ENCODE measurements at regions not wholly inside any gene's neighbourhood (a gene's known extent, or its start where the extent isn't known, plus 50 kb on each side); places are given as distances from the start of the nearest gene placed in this dataset.
"Not testable (repeated sequence)": the region's sequence is repeated elsewhere in the genome, so short reads cannot be mapped to it uniquely, and the experiment has no call there.

- no peaks in the 10 kb centered on the region for H3K9me3 ChIP-seq
- no peak overlapping the region for H3K27ac ChIP-seq
- no peak for DNase-seq
- TF ChIP-seq CTCF (IDR thresholded peaks at IDR 0.05), result no peak
- intact Hi-C loops (cut with DNase I; ENCODE audit: low total_unique reads), result no loop called here
- H3K4me3 ChIP-seq, result no peak overlapping the region
- peaks cover 0 to 18% (median 0%) of the 10 kb centered on the region in 4 donors for H3K4me1 ChIP-seq
- no peaks in the 10 kb centered on the region for H3K36me3 ChIP-seq
- no peaks in the 10 kb centered on the region for H3K27me3 ChIP-seq
Observed at GRCh38 chr3:20736287-20736852, 550.4 kb upstream of the SGO1 start.

- intact Hi-C loops (cut with DNase I; ENCODE audit: low total_unique reads), result no loop called here
- Histone ChIP-seq H3K9me3 (no peaks in the 10 kb centered on the region), H3K27ac (no peak overlapping the region), H3K4me3 (no peak overlapping the region), H3K4me1 (no peaks in the 10 kb centered on the region), H3K27me3 (no peaks in the 10 kb centered on the region), H3K36me3 (no peaks in the 10 kb centered on the region)
- no peak for TF ChIP-seq CTCF (IDR thresholded peaks at IDR 0.05)
- no peak for DNase-seq
Observed at GRCh38 chr3:20729185-20729584, 543.2 kb upstream of the SGO1 start.

GRCh38 chr3:20726786-20727185, 540.8 kb upstream of the SGO1 start:
- Histone ChIP-seq H3K4me1 (no peaks in the 10 kb centered on the region), H3K36me3 (no peaks in the 10 kb centered on the region), H3K9me3 (no peaks in the 10 kb centered on the region), H3K27ac (no peak overlapping the region), H3K4me3 (no peak overlapping the region), H3K27me3 (no peaks in the 10 kb centered on the region)
- intact Hi-C loops (cut with DNase I; ENCODE audit: low total_unique reads), result no loop called here
- no peak for TF ChIP-seq CTCF (IDR thresholded peaks at IDR 0.05)
- no peak for DNase-seq

- intact Hi-C loops (cut with DNase I; ENCODE audit: low total_unique reads), result no loop called here
- no peaks in the 10 kb centered on the region for H3K36me3 ChIP-seq
- no peaks in the 10 kb centered on the region for H3K27me3 ChIP-seq
- TF ChIP-seq CTCF (IDR thresholded peaks at IDR 0.05), result no peak
- no peak overlapping the region for H3K4me3 ChIP-seq
- H3K27ac ChIP-seq, result no peak overlapping the region
- no peaks in the 10 kb centered on the region for H3K9me3 ChIP-seq
- H3K4me1 ChIP-seq, result no peaks in the 10 kb centered on the region
- no peak for DNase-seq
Observed at GRCh38 chr3:20724241-20724640, 538.2 kb upstream of the SGO1 start.

GRCh38 chr3:20716425-20716824, 530.4 kb upstream of the SGO1 start:
- H3K27me3 ChIP-seq; intact Hi-C loops (cut with DNase I; ENCODE audit: low total_unique reads); H3K9me3 ChIP-seq; H3K36me3 ChIP-seq; H3K27ac ChIP-seq; DNase-seq; H3K4me1 ChIP-seq; H3K4me3 ChIP-seq: not testable (repeated sequence)

GRCh38 chr3:20701641-20702040, 515.6 kb upstream of the SGO1 start:
- H3K9me3 ChIP-seq, result no peaks in the 10 kb centered on the region
- H3K27me3 ChIP-seq, result no peaks in the 10 kb centered on the region
- no peaks in the 10 kb centered on the region for H3K4me1 ChIP-seq
- H3K36me3 ChIP-seq, result no peaks in the 10 kb centered on the region
- intact Hi-C loops (cut with DNase I; ENCODE audit: low total_unique reads), result no loop called here
- TF ChIP-seq CTCF (IDR thresholded peaks at IDR 0.05), result no peak
- H3K27ac ChIP-seq, result no peak overlapping the region
- no peak for DNase-seq
- no peak overlapping the region for H3K4me3 ChIP-seq

Measured in tibial artery (tissue), 4 donors.